Activated gamma-delta T cell treated with anti-CD3 and anti-CD28 coated beads, Interleukin-2, amount 50 U/mL, for 16 hours (primary cell): ENCODE measurements at regions not wholly inside any gene's neighbourhood (a gene's known extent, or its start where the extent isn't known, plus 50 kb on each side); places are given as distances from the start of the nearest gene placed in this dataset.
"Not testable (repeated sequence)": the region's sequence is repeated elsewhere in the genome, so short reads cannot be mapped to it uniquely, and the experiment has no call there.

ENCODE experiments used
- DNase-seq: peaks from one replicate; pipeline ENCODE4 v3.0.0-alpha.2; 2020; ENCODE audit warnings: low read depth

- DNase-seq = no peak
Measured at GRCh38 chr2:217585362-217585761, 417.4 kb downstream of the TNS1 start.

- not testable (repeated sequence) for DNase-seq
Measured at GRCh38 chr2:217580407-217580806, 422.4 kb downstream of the TNS1 start.

- no peak for DNase-seq
Measured at GRCh38 chr2:217573571-217573970, 429.2 kb downstream of the TNS1 start.

- no peak for DNase-seq
Measured at GRCh38 chr2:217570394-217570793, 432.4 kb downstream of the TNS1 start.

GRCh38 chr2:217568289-217568971 is 434.4 kb downstream of the TNS1 start:
- no peak for DNase-seq

- no peak for DNase-seq
Measured at GRCh38 chr2:217563565-217563964, 439.2 kb downstream of the TNS1 start.

GRCh38 chr2:217562871-217563480 is 439.8 kb downstream of the TNS1 start:
- no peak for DNase-seq

- no peak for DNase-seq
Measured at GRCh38 chr2:217559084-217559483, 443.7 kb downstream of the TNS1 start.

GRCh38 chr2:217555081-217555876 is 447.5 kb downstream of the TNS1 start:
- DNase-seq = no peak

GRCh38 chr2:217553679-217554078 is 449.1 kb downstream of the TNS1 start:
- DNase-seq = no peak

GRCh38 chr2:217553202-217553601 is 449.6 kb downstream of the TNS1 start:
- DNase-seq = no peak

GRCh38 chr2:217552081-217552480 is 450.7 kb downstream of the TNS1 start:
- no peak for DNase-seq

- no peak for DNase-seq
Measured at GRCh38 chr2:217551252-217551899, 451.4 kb downstream of the TNS1 start.

- DNase-seq = no peak
Measured at GRCh38 chr2:217539126-217539525, 463.7 kb downstream of the TNS1 start.

- no peak for DNase-seq
Measured at GRCh38 chr2:217538719-217539118, 464.1 kb downstream of the TNS1 start.

GRCh38 chr2:217535957-217536708 is 466.7 kb downstream of the TNS1 start:
- DNase-seq = no peak

GRCh38 chr2:217530392-217531090 is 472.3 kb downstream of the TNS1 start:
- no peak for DNase-seq

- no peak for DNase-seq
Measured at GRCh38 chr2:217529271-217529670, 473.5 kb downstream of the TNS1 start.

- no peak for DNase-seq
Measured at GRCh38 chr2:217527590-217528202, 475.1 kb downstream of the TNS1 start.

GRCh38 chr2:217525076-217525475 is 477.7 kb downstream of the TNS1 start:
- no peak for DNase-seq

GRCh38 chr2:217523286-217523685 is 479.5 kb downstream of the TNS1 start:
- DNase-seq = no peak
